ENCODE measurements at regions not wholly inside any gene's neighbourhood (a gene's known extent, or its start where the extent isn't known, plus 50 kb on each side); places are given as distances from the start of the nearest gene placed in this dataset.
"Not testable (repeated sequence)": the region's sequence is repeated elsewhere in the genome, so short reads cannot be mapped to it uniquely, and the experiment has no call there.

- no peak for DNase-seq
These were observed 421.0 kb upstream of the ZNF717 start for GRCh38 chr3:76206346-76206745.

DNA sequence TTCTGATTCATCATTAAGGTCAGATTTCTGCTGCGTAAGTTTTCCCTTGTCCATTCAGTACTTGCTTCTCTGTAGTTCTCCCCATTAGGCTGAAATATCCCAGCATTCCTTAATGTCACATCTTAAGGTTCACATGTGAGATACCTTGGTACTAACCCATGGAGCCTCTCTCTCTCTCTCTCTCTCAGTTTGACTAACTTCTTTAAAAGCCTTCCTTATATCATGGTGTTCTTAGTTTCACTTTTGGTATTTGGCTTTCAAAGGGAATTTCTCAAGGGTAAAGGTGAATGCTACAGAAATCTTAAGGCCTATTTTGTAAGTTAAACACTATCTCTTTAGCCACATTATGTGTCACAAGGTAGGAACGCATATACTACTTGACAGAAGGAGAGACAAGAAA, 427.3 kb upstream of the ZNF717 start:
- no peak for DNase-seq

- no peak for DNase-seq
These were observed 436.9 kb upstream of the ZNF717 start for GRCh38 chr3:76222201-76222600.

DNA sequence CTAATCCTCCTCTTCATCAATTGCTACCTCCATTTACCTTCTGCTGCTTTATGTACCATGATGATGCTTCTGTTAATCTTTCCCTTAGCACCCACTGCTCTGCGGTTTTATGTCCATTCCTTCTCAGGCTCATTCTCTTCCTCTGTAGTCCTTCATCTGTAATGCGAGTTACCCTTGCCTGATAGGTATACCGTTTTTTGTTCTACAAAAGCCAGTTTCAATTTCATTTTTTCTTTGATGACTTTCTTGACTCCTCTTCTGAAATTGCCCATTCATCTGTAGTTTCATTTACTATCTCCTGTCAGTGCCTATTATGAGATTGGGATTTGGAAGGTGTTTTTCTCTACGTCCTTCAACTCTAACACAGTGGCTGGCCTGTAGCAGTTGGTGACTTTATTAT, 445.9 kb upstream of the ZNF717 start:
- no peak for DNase-seq

DNA sequence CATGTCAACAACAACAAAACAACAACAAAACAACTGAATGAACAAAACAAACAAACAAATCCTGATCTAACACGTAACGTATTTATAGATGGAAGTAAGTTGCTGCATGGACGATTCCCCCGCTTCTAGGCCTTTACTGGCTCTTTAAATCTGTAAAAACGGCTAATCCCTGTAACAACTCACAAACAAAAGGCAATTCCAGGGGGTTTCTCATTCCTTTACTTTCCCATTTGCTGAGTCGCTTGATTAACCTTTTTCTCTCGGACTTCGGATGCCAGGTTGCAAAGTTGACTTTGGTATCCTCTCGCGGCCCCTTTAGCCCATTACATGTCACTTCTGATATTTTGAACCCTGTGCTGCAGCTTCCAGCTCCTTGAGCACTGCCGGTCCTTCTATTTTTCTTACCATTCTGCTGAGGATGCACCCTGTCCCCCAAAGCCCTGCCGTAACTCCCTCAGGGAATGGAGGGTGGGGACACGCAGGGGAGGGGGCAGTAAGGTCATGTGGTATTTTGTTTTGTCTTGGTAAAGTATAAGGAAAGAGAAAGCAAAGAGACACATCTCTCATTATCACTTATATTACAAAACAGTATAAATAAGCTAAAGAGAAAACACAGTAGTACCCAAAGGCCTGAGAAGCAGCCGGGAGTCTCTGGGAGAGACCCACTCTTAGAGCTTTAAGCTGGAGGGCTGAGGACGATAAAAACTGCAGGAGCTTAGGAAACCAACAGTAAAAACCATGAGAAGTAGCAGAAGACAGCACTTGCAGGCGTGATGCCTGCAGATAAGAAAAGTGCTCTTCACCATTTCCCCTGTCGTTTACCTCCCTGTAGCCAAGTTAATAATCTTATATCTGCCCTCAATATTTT, 457.8 kb upstream of the ZNF717 start:
- no peak for DNase-seq

DNA sequence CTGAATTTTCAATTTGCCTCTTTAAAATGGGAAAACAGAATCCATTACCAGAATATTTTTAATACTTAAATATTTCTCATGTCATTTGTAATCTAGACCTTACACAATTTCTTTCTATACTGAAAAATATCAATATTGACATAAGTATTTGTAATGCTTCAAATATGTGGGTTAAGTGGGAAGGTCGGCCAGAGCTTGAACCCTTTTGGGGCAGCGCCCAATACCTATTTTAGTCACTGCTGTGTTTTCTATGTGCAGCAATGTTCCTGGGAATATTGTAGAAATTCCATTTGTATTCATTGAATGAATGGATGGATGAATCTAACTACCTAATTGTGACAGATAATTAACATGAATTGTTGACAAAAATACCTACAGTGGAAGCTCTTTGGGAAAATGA, 459.7 kb upstream of the ZNF717 start:
- DNase-seq, result no peak

DNA sequence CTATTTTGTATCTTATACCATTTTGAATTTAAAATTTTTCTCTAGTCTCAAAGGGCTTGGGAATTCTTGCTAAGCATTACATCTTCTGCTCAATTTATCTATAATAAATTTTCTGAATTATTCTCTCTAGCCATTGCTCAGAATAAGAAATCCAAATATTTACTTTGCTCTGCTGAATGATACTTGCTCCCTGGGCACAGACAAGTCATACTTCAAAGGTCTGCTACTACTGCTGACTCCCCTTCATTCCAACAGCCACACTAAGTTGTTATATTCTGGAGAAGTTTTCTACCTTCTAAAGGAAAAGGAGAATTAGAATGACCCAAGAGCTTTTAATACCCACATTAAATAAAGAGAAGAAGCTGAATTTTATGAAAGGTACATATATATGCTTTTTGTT, 460.3 kb upstream of the ZNF717 start:
- no peak for DNase-seq

GRCh38 chr3:76264496-76264895, 479.1 kb upstream of the ZNF717 start:
- DNase-seq, result no peak

GRCh38 chr3:76264911-76265310, 479.6 kb upstream of the ZNF717 start:
- no peak for DNase-seq

DNA sequence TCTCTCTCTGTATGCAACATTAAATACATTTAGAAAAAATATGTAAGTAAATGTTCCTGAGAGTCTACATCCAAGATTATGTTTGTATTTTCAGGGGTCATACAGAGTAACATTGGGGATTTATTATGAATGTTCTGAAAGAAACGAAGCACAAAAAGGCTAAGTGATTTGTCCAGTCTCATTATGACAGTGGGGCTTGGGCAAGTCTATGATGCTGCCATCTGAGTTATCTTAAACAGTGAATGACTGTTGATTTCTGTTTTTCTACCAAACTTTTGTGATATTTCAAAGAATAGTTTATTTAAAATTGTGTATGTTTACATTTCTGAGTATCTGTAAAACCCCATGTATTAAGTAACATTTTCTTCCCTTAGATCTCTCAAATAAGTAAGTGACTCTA, 481.2 kb upstream of the ZNF717 start:
- no peak for DNase-seq

GRCh38 chr3:76267851-76268380, 482.6 kb upstream of the ZNF717 start:
- DNase-seq, result no peak

DNA sequence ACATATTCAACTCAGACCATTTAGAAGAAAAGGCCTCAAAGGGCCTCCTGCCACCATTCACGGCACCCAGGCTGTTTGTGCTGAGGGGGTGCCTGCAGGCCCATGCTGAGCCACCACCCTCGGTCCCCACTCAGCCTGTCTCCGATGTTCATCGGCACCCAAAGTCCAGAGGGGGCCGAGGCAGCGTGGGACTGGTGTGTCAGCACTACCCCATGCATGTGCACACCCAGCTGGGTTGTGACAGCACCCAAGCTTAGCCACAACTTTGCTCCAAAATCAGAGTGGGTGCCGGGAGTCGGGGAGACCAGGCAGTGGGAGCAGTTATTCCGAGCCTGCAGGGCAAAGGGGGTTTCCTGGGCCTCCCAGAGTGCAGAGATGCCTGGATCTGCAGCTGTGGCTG, 508.5 kb upstream of the ZNF717 start:
- DNase-seq, result no peak

DNA sequence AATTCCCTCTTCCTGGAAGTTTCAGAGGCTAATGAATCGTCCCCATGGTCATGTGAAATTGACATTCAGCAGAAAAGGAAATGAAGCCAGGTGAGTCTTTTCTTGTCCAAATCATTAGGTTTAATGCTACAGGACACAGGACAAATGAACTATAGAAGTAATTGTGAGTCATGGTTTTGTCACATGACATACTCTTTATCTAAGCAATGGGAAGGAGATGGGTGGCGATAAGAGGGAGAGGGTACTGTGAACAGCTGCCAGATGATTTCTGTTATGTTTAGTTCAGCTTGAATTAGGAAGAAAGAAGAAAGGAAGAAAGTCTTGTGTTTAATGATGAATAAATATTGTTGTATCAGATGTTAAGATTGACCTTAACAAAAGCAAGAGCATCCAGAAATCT, 515.4 kb upstream of the ZNF717 start:
- no peak for DNase-seq

DNA sequence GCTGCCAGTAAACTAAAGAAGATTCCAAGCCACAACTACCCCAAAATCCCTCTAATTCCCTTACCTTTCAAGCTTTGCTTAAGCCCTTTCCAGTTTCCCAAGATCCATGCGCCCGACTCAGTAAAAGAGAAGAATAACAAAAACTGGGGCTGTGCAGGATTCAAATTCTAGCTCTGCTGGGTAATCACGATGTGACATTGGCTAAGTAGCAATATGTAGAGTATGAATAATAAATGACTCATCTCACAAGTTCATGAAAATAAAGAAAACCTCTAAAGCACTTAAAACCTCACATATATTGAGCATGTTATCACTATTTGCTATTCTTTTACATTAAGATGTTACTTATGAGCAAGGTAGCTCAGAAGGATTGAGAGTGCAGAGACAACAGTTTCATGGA, 522.2 kb upstream of the ZNF717 start:
- DNase-seq, result no peak

- DNase-seq, result no peak
These were observed 523.2 kb upstream of the ZNF717 start for GRCh38 chr3:76308541-76308940.

GRCh38 chr3:76310089-76310488, 524.7 kb upstream of the ZNF717 start:
- DNase-seq, result no peak

DNA sequence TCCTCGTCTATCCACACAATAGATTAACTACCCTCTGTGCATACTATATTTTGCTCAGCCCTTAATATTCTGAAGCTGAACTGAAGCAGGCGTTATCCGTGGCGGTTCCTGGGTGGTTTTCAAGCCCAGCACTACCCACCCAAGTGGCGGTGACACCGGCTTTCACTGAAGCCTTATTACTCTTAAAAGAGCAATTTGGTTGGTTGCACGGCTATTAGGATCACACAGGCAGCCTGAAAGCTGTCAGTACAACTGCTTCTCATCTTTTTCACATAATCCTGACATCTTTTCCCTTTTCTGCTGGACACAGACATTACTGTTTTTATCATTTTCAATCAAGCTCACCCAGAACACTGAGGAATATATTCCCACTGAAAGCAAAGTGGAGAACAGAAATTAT, 525.3 kb upstream of the ZNF717 start:
- DNase-seq, result no peak

GRCh38 chr3:76311941-76312340, 526.6 kb upstream of the ZNF717 start:
- DNase-seq, result no peak

DNA sequence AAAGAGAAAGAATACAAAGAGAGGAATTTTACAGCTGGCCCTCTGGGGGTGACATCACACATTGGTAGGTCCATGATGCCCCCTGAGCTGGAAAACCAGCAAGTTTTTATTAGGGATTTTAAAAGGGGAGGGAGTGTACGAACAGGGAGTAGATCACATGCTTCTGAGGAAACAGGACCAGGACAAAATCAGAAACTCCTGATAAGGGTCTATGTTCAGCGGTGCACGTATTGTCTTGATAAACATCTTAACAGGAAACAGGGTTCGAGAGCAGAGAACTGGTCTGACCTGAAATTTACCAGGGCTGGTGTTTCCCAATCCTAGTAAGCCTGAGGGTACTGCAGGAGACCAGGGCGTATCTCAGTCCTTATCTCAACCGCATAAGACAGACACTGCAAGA, 530.6 kb upstream of the ZNF717 start:
- not testable (repeated sequence) for DNase-seq

DNA sequence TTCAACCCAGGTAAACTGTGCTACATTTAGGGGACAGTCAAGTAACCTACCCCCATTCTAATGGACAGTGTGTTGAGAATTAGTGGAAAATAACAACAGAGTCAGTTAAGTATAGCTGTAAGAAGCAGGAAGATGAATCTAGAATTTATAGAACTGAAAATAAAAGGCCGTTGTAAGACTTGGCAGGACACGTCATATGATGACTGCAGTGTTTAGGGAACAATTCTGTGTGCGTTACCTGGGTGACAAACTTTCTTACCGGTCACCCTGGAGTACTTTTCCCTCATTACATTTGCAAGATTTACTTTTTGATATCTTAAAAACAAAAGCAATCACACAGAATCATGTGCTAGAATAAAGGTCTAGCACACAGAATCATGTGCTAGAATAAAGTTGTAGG, 536.3 kb upstream of the ZNF717 start:
- DNase-seq, result no peak

- DNase-seq, result no peak
These were observed 538.8 kb upstream of the ZNF717 start for GRCh38 chr3:76324101-76324500.

DNA sequence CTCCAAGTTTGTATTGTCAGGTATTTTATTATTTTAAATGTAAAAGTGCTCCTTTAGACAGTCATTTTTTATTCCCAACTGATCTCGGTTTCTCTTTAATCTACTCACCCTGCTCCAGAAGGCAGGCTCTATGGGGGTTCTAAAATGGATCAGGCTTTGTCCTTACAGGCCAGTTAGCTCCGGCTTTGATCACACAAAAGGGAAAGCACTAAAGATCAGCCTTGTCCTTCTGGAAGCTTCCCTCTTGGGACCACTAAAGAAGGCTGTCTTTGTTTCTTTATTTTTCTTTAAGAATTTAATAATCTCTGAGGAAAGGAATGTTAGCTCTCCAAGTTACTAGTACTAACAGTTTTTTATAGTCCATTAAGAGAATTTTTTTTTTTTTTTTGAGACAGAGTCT, 560.5 kb upstream of the ZNF717 start:
- no peak for DNase-seq

GRCh38 chr3:76346690-76347089, 561.3 kb upstream of the ZNF717 start:
- DNase-seq, result no peak

- no peak for DNase-seq
These were observed 564.5 kb upstream of the ZNF717 start for GRCh38 chr3:76349715-76350480.

All from NCI-H1105 (cell line).